GM12878 (cell line): ENCODE measurements at regions not wholly inside any gene's neighbourhood (a gene's known extent, or its start where the extent isn't known, plus 50 kb on each side); places are given as distances from the start of the nearest gene placed in this dataset.
"Not testable (repeated sequence)": the region's sequence is repeated elsewhere in the genome, so short reads cannot be mapped to it uniquely, and the experiment has no call there.

ENCODE experiments used
- ATAC-seq: fragments of 200-7000 bp; cut with Tn5 transposase; 3 replicates; pipeline ENCODE4 v1.9.1; 2020; ENCODE audit warnings: mild to moderate bottlenecking, moderate library complexity
- BruUV-seq: library from RNA; stranded (reverse); fragments of 400-500 nt; replicated peaks from 2 replicates; lab custom pipeline; 2021; lab: Mats Ljungman, UMichigan
- CTCF ChIA-PET: fragments of 300-600 bp; sonication (Branson Sonifier 250); formaldehyde crosslinking; extraction: SDS; loops from one replicate; lab custom pipeline; 2021; ENCODE audit warnings: inconsistent platforms; lab: Yijun Ruan, JAX
- POLR2A ChIA-PET: fragments of 350-600 bp; formaldehyde crosslinking; extraction: SDS; loops from one replicate; lab custom pipeline; 2021; ENCODE audit warnings: inconsistent platforms; lab: Charles Lee
- RAD21 ChIA-PET: fragments of 300-600 bp; sonication (Branson Sonifier 250); formaldehyde crosslinking; loops from one replicate; lab custom pipeline; 2023; ENCODE audit warnings: antibody characterized with exemption; ENCODE audit not compliant: unreplicated experiment; lab: Charles Lee
- SMC1A ChIA-PET: fragments of 300-600 bp; sonication (Branson Sonifier 250); formaldehyde crosslinking; loops from one replicate; lab custom pipeline; 2023; ENCODE audit not compliant: unreplicated experiment, uncharacterized antibody; lab: Charles Lee
- DNase-seq: peaks from one replicate; pipeline ENCODE4 v3.0.0-alpha.2; 2011; ENCODE audit warnings: low read depth, low spot score
- FAIRE-seq: peaks from 3 replicates; lab custom pipeline; 2011; peaks lifted over from hg19 to GRCh38; lab: Jason Lieb, UNC
- H2AFZ ChIP-seq: 2 replicates; pipeline ENCODE4 v1.6.0; 2011; ENCODE audit warnings: low read depth, low read length, control low read depth; ENCODE audit not compliant: control insufficient read depth
- H3K27ac ChIP-seq: 2 replicates; pipeline ENCODE4 v1.5.1; 2011; ENCODE audit warnings: control low read depth; ENCODE audit not compliant: control insufficient read depth, insufficient read depth
- H3K27me3 ChIP-seq, 2 experiments: replicated peaks in 1 of 2; 2 replicates each; pipeline versions ENCODE4 v1.6.0 to v1.6.1; 2011; ENCODE audit warnings: low read length in 1 of 2; ENCODE audit not compliant: control insufficient read depth in 2 of 2, insufficient read depth in 2 of 2
- H3K36me3 ChIP-seq, 2 experiments: 2 replicates each; pipeline ENCODE4 v1.5.1; 2011; ENCODE audit warnings: low read length in 1 of 2; ENCODE audit not compliant: control insufficient read depth in 2 of 2, insufficient read depth in 2 of 2
- H3K4me1 ChIP-seq: 2 replicates; pipeline ENCODE4 v1.6.1; 2011; ENCODE audit warnings: mild to moderate bottlenecking, low read length, moderate library complexity, mixed read lengths; ENCODE audit not compliant: control insufficient read depth, insufficient read depth
- H3K4me2 ChIP-seq: 2 replicates; pipeline ENCODE4 v1.6.0; 2011; ENCODE audit warnings: control low read depth; ENCODE audit not compliant: control insufficient read depth, insufficient read depth
- H3K4me3 ChIP-seq: fragments of 200-600 bp; sonication (generic); 2 replicates; pipeline ENCODE4 v1.5.1; 2016
- H3K79me2 ChIP-seq: 2 replicates; pipeline ENCODE4 v1.6.0; 2011; ENCODE audit warnings: low read length; ENCODE audit not compliant: control insufficient read depth, insufficient read depth
- H3K9ac ChIP-seq: 2 replicates; pipeline ENCODE4 v1.8.0; 2011; ENCODE audit warnings: low read length, control low read depth, mixed read lengths; ENCODE audit not compliant: control insufficient read depth, insufficient read depth
- H3K9me3 ChIP-seq: replicated peaks from 3 replicates; pipeline ENCODE4 v1.5.1; 2011; ENCODE audit warnings: mild to moderate bottlenecking, low read length; ENCODE audit not compliant: control insufficient read depth, insufficient read depth
- H4K20me1 ChIP-seq: 2 replicates; pipeline ENCODE4 v1.6.0; 2011; ENCODE audit not compliant: control insufficient read depth, insufficient read depth
- SIX5 ChIP-seq: IDR thresholded peaks from 2 replicates; pipeline ENCODE4 v1.6.1; 2011; ENCODE audit warnings: mild to moderate bottlenecking, low read depth, low read length, moderate library complexity; ENCODE audit not compliant: severe bottlenecking
- WGBS: methylation state at CpG from one replicate; pipeline ENCODE4 v1.1.6; 2016; ENCODE audit warnings: low lambda C conversion rate; ENCODE audit not compliant: insufficient replicate concordance, insufficient coverage; ENCODE audit errors: missing lambda C conversion rate; 5-methylcytosine and 5-hydroxymethylcytosine counted together
- in situ Hi-C: fragments of 300-500 bp; cut with MboI; formaldehyde crosslinking; loops from 9 replicates; pipeline ENCODE4 v1.14.3; 2018; ENCODE audit warnings: mixed read lengths
- intact Hi-C: fragments of 100-400 bp; cut with micrococcal nuclease; formaldehyde crosslinking; loops from one replicate; pipeline ENCODE4 v1.14.2; 2022; ENCODE audit not compliant: unreplicated experiment
- TF ChIP-seq, protein P1 (sequence below): fragments of 450-650 bp; IDR thresholded peaks from 2 replicates; pipeline ENCODE4 v1.6.1; 2017; ENCODE audit warnings: borderline replicate concordance

DNA sequence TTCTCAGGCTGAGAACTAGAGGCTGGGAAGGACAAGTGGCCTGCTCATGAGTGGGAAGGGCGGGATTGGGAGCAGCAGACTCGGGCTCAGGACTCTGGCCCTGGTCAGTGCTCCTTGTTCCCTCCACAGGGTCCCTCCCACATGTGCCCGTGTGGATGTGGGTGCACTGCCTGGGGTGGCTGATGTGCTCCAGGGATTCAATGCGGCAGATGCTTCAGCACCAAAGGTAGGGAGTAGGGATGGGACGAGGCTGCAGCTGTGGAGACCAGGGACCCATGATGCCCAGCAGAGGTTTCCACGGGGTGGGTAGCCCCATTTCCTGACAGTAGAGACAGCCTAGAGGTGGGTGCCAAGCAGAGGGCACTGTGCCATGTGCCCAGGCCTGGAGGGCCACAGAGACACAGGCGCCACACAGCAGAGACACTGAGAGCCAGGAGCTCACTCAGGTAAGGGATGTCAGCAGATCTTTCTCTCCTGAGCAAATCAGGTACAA lies 89.5 kb downstream of the GGTLC2 start (continued):
- no peak for TF ChIP-seq SIX5
- TF ChIP-seq, protein P1, sequence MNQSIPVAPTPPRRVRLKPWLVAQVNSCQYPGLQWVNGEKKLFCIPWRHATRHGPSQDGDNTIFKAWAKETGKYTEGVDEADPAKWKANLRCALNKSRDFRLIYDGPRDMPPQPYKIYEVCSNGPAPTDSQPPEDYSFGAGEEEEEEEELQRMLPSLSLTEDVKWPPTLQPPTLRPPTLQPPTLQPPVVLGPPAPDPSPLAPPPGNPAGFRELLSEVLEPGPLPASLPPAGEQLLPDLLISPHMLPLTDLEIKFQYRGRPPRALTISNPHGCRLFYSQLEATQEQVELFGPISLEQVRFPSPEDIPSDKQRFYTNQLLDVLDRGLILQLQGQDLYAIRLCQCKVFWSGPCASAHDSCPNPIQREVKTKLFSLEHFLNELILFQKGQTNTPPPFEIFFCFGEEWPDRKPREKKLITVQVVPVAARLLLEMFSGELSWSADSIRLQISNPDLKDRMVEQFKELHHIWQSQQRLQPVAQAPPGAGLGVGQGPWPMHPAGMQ: no peak

DNA sequence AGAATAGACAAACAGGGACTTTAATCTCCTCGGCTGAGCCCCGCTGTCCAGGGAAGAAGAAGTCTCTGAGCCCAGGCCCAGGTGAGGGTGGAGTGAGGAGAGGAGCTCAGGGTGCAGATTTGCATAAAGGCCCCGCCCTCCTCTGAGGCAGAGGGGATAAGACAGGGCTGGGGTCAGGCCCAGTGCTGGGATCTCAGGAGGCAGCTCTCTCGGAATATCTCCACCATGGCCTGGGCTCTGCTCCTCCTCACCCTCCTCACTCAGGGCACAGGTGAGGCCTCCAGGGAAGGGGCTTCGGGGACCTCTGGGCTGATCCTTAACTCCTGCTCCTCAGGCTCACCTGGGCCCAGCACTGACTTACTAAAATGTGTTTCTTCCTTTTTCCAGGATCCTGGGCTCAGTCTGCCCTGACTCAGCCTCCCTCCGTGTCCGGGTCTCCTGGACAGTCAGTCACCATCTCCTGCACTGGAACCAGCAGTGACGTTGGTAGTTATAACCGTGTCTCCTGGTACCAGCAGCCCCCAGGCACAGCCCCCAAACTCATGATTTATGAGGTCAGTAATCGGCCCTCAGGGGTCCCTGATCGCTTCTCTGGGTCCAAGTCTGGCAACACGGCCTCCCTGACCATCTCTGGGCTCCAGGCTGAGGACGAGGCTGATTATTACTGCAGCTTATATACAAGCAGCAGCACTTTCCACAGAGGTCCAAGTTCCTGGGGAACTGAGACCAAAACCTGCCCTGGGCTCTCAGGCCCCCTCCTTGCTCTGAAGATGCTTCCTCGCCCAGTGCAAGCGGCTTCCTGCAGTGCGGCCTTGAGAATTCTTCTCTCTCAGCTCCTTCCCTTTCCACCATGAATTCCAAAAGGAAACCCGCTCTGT lies 90.2 kb downstream of the GGTLC2 start:
- FAIRE-seq, H3K4me2 ChIP-seq, H3K4me3 ChIP-seq, RAD21 ChIA-PET, intact Hi-C loops, H3K4me1 ChIP-seq, H3K36me3 ChIP-seq, BruUV-seq, ATAC-seq, DNase-seq, H3K9ac ChIP-seq, H3K27me3 ChIP-seq, SMC1A ChIA-PET, in situ Hi-C loops, H3K79me2 ChIP-seq, H4K20me1 ChIP-seq, H3K27ac ChIP-seq, H2AFZ ChIP-seq, POLR2A ChIA-PET, H3K9me3 ChIP-seq: not testable (repeated sequence)
- 54% methylated on average over 17 of the region's 17 CpGs for WGBS
- CTCF ChIA-PET: interaction anchor here (2.1 kb wide), 1 partner anchor 10 kb away, joined by 7 read pairs; no protein-coding TSS in a partner anchor

DNA sequence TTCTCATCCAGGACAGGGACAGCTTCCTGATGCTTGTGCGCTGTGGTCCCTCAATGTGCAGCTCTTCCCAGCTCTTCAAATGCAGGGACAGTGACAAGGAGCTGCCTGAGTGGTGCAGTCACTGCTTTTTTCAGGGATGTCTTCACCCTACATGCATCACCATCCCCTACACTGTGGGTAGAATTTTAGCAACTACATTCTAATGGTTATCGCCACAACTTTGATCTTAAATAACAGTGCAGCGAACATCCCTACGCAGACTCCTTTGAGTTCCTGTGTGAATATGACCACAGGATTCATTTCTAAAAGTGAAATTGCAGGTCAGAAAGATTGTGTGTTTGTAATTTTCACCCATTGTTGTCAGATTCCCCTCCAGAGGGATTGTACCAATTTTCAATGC lies 90.9 kb downstream of the GGTLC2 start:
- H3K9ac ChIP-seq, H4K20me1 ChIP-seq, H3K27ac ChIP-seq, RAD21 ChIA-PET, BruUV-seq, H3K4me3 ChIP-seq, DNase-seq, ATAC-seq, SMC1A ChIA-PET, H3K4me2 ChIP-seq, H2AFZ ChIP-seq, in situ Hi-C loops, H3K9me3 ChIP-seq, H3K79me2 ChIP-seq, FAIRE-seq, H3K27me3 ChIP-seq, H3K4me1 ChIP-seq, POLR2A ChIA-PET, H3K36me3 ChIP-seq, intact Hi-C loops: not testable (repeated sequence)
- WGBS: 96% methylated on average over 4 of the region's 4 CpGs
- CTCF ChIA-PET: interaction anchor here (2.1 kb wide), 1 partner anchor 10 kb away, joined by 7 read pairs; no protein-coding TSS in a partner anchor
